ENCODE measurements at regions not wholly inside any gene's neighbourhood (a gene's known extent, or its start where the extent isn't known, plus 50 kb on each side); places are given as distances from the start of the nearest gene placed in this dataset.

GRCh38 chr6:135644394-135644793 is 146.9 kb upstream of the AHI1 start:
- ATAC-seq (no peak), DNase-seq (no peak)
- Histone ChIP-seq H3K9me3 (no peaks in the 10 kb centered on the region), H3K4me3 (no peak overlapping the region), H3K4me1 (no peaks in the 10 kb centered on the region), H3K27me3 (no peaks in the 10 kb centered on the region), H3K36me3 (no peaks in the 10 kb centered on the region), H3K27ac (no peak overlapping the region)
- no peak for TF ChIP-seq CTCF (IDR thresholded peaks at IDR 0.05)
- intact Hi-C loops (cut with DNase I): no loop called here

- no peaks in the 10 kb centered on the region for H3K4me1 ChIP-seq
- H3K27ac ChIP-seq: no peak overlapping the region
- TF ChIP-seq CTCF (IDR thresholded peaks at IDR 0.05): no peak
- no peaks in the 10 kb centered on the region for H3K9me3 ChIP-seq
- H3K27me3 ChIP-seq: no peaks in the 10 kb centered on the region
- no peak overlapping the region for H3K4me3 ChIP-seq
- intact Hi-C loops (cut with DNase I): no loop called here
- ATAC-seq: no peak
- no peak for DNase-seq
- no peaks in the 10 kb centered on the region for H3K36me3 ChIP-seq
These were observed 150.0 kb upstream of the AHI1 start for GRCh38 chr6:135647521-135647920.

- Histone ChIP-seq H3K36me3 (no peaks in the 10 kb centered on the region), H3K4me1 (no peaks in the 10 kb centered on the region), H3K4me3 (no peak overlapping the region), H3K27ac (no peak overlapping the region), H3K27me3 (no peaks in the 10 kb centered on the region), H3K9me3 (peaks cover 7% of the 10 kb centered on the region)
- TF ChIP-seq CTCF (IDR thresholded peaks at IDR 0.05): no peak
- DNase-seq (no peak), ATAC-seq (no peak)
- intact Hi-C loops (cut with DNase I): no loop called here
These were observed 154.6 kb upstream of the AHI1 start for GRCh38 chr6:135651964-135652755.

- Histone ChIP-seq H3K27me3 (no peaks in the 10 kb centered on the region), H3K27ac (no peak overlapping the region), H3K4me3 (no peak overlapping the region), H3K4me1 (no peaks in the 10 kb centered on the region), H3K9me3 (peaks cover 7% of the 10 kb centered on the region), H3K36me3 (no peaks in the 10 kb centered on the region)
- no peak for TF ChIP-seq CTCF (IDR thresholded peaks at IDR 0.05)
- DNase-seq (no peak), ATAC-seq (no peak)
- intact Hi-C loops (cut with DNase I): no loop called here
These were observed 157.5 kb upstream of the AHI1 start for GRCh38 chr6:135655055-135655454.

GRCh38 chr6:135657207-135657606 is 159.7 kb upstream of the AHI1 start:
- DNase-seq: no peak
- Histone ChIP-seq H3K36me3 (no peaks in the 10 kb centered on the region), H3K27me3 (no peaks in the 10 kb centered on the region), H3K27ac (no peak overlapping the region), H3K4me3 (no peak overlapping the region), H3K4me1 (no peaks in the 10 kb centered on the region), H3K9me3 (peaks cover 7% of the 10 kb centered on the region)
- no peak for TF ChIP-seq CTCF (IDR thresholded peaks at IDR 0.05)
- intact Hi-C loops (cut with DNase I): no loop called here
- ATAC-seq: peak; percentile 92

- Histone ChIP-seq H3K27me3 (no peaks in the 10 kb centered on the region), H3K27ac (no peak overlapping the region), H3K4me3 (no peak overlapping the region), H3K36me3 (no peaks in the 10 kb centered on the region), H3K4me1 (no peaks in the 10 kb centered on the region), H3K9me3 (peaks cover 4% of the 10 kb centered on the region)
- no peak for DNase-seq
- no peak for TF ChIP-seq CTCF (IDR thresholded peaks at IDR 0.05)
- ATAC-seq: no peak
- intact Hi-C loops (cut with DNase I): no loop called here
These were observed 160.9 kb upstream of the AHI1 start for GRCh38 chr6:135658481-135658880.

All from upper lobe of right lung (tissue), 1 donor.